Gastroesophageal sphincter (tissue), 3 donors: ENCODE measurements at regions not wholly inside any gene's neighbourhood (a gene's known extent, or its start where the extent isn't known, plus 50 kb on each side); places are given as distances from the start of the nearest gene placed in this dataset.

Experiments
- CTCF ChIP-seq, 4 experiments: fragments of 200-600 bp in 2 of 4; fragments of 450-650 bp in 2 of 4; sonication (generic) in 1 of 4; IDR thresholded peaks; one replicate each; pipeline ENCODE4 v1.5.1; 2017 to 2019; ENCODE audit warnings: antibody characterized with exemption in 4 of 4, mild to moderate bottlenecking in 2 of 4, moderate library complexity in 2 of 4
- POLR2AphosphoS5 ChIP-seq: sonication (generic); formaldehyde crosslinking; IDR thresholded peaks from one replicate; pipeline ENCODE4 v1.6.1; 2017; ENCODE audit warnings: antibody characterized with exemption

- TF ChIP-seq CTCF (IDR thresholded peaks at IDR 0.05) (no peak), POLR2AphosphoS5 (no peak)
Observed at GRCh38 chr1:199177241-199177640, 538.4 kb downstream of the PTPRC start.
